Stomach (tissue), 8 donors: ENCODE measurements at regions not wholly inside any gene's neighbourhood (a gene's known extent, or its start where the extent isn't known, plus 50 kb on each side); places are given as distances from the start of the nearest gene placed in this dataset.

Experiments
- DNase-seq, 2 donors: peaks; one replicate each; pipeline versions ENCODE4 v3.0.0 to v3.0.0-alpha.2; 2013 to 2019
- H3K27ac ChIP-seq, 5 donors: fragments of 200-600 bp in 4 of 5; sonication (generic) in 4 of 5; one replicate each; pipeline ENCODE4 v1.5.1; 2013 to 2019; ENCODE audit warnings: mild to moderate bottlenecking in 1 of 5, moderate library complexity in 1 of 5
- H3K27me3 ChIP-seq, 3 donors: fragments of 200-600 bp; sonication (generic); one replicate each; pipeline ENCODE4 v1.5.1; 2017 to 2019; ENCODE audit warnings: mixed run types in 1 of 3
- H3K36me3 ChIP-seq, 4 donors: fragments of 200-600 bp; sonication (generic); 1 replicate in 3 of 4; 2 replicates in 1 of 4; pipeline ENCODE4 v1.5.1; 2016 to 2019
- H3K4me1 ChIP-seq, 4 donors: fragments of 200-600 bp; sonication (generic); one replicate each; pipeline ENCODE4 v1.5.1; 2016 to 2019
- H3K4me3 ChIP-seq, 4 donors: fragments of 200-600 bp; sonication (generic) in 3 of 4; one replicate each; pipeline ENCODE4 v1.5.1; 2016 to 2019; ENCODE audit warnings: mild to moderate bottlenecking in 1 of 4
- H3K9me3 ChIP-seq, 4 donors: fragments of 200-600 bp; sonication (generic); one replicate each; pipeline ENCODE4 v1.5.1; 2016 to 2019
- EP300 ChIP-seq: sonication (generic); formaldehyde crosslinking; IDR thresholded peaks from one replicate; pipeline ENCODE4 v1.6.1; 2017; ENCODE audit warnings: antibody characterized with exemption
- POLR2A ChIP-seq, 4 donors: fragments of 450-650 bp; IDR thresholded peaks; one replicate each; pipeline ENCODE4 v1.6.1; 2016; ENCODE audit warnings: antibody characterized with exemption in 4 of 4, control low read depth in 2 of 4, mild to moderate bottlenecking in 1 of 4, moderate library complexity in 1 of 4
- POLR2AphosphoS5 ChIP-seq, 3 donors: sonication (generic); formaldehyde crosslinking; IDR thresholded peaks; one replicate each; pipeline ENCODE4 v1.6.1; 2016; ENCODE audit warnings: antibody characterized with exemption in 3 of 3
- WGBS, 5 donors: extraction: QIAGEN DNeasy Blood & Tissue Kit in 3 of 5; methylation state at CpG; one replicate each; pipeline versions ENCODE4 v1.1.5 to v1.1.7; 2013 to 2018; 5-methylcytosine and 5-hydroxymethylcytosine counted together
- intact Hi-C: fragments of 100-400 bp; cut with DNase I; formaldehyde crosslinking; loops from one replicate; pipeline ENCODE4 v1.15.1; 2023; ENCODE audit warnings: low total_unique reads
- TF ChIP-seq, protein P1 (sequence below), 7 experiments: fragments of 450-650 bp in 4 of 7; fragments of 200-600 bp in 3 of 7; sonication (generic) in 3 of 7; IDR thresholded peaks; one replicate each; pipeline ENCODE4 v1.5.1; 2016 to 2019; ENCODE audit warnings: antibody characterized with exemption in 7 of 7, control low read depth in 2 of 7, mild to moderate bottlenecking in 1 of 7
- donor health status: healthy with polysubstance abuse.
- donor health status: Bipolar disorder and iron deficiency.
- donor health status: healthy.

DNA sequence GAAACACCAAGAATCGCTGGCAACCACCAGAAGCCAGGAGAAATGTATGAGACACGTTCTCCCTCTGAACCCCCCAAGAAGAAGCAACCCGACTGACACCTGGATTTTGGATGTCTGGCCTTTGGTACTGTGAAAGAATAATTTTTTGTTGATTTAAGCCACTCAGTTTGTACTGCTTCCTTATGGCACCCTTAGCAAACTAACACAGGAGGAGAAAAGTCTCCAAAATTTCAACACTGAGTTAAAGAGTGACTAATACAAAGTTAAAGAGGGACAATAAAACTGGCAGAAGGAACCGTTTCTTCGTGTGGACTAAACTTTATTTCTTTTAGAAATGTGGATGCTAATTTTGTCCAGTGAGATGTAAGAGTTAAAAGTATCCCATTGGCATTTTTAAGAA, 660.9 kb upstream of the LINC00305 start:
- Histone ChIP-seq H3K27ac (no peak overlapping the region), H3K36me3 (no peaks in the 10 kb centered on the region), H3K27me3 (no peaks in the 10 kb centered on the region), H3K9me3 (no peaks in the 10 kb centered on the region), H3K4me1 (no peaks in the 10 kb centered on the region), H3K4me3 (no peak overlapping the region)
- WGBS, 5 donors: 61 to 68% (median 65%) methylated on average over 5 of the region's 5 CpGs
- TF ChIP-seq, protein P1, sequence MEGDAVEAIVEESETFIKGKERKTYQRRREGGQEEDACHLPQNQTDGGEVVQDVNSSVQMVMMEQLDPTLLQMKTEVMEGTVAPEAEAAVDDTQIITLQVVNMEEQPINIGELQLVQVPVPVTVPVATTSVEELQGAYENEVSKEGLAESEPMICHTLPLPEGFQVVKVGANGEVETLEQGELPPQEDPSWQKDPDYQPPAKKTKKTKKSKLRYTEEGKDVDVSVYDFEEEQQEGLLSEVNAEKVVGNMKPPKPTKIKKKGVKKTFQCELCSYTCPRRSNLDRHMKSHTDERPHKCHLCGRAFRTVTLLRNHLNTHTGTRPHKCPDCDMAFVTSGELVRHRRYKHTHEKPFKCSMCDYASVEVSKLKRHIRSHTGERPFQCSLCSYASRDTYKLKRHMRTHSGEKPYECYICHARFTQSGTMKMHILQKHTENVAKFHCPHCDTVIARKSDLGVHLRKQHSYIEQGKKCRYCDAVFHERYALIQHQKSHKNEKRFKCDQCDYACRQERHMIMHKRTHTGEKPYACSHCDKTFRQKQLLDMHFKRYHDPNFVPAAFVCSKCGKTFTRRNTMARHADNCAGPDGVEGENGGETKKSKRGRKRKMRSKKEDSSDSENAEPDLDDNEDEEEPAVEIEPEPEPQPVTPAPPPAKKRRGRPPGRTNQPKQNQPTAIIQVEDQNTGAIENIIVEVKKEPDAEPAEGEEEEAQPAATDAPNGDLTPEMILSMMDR (IDR thresholded peaks at IDR 0.05): no peak
- TF ChIP-seq EP300: no peak
- no peak for TF ChIP-seq POLR2AphosphoS5 (IDR thresholded peaks at IDR 0.05)
- TF ChIP-seq POLR2A (IDR thresholded peaks at IDR 0.05): no peak
- no peak for DNase-seq
- intact Hi-C loops: no loop called here

DNA sequence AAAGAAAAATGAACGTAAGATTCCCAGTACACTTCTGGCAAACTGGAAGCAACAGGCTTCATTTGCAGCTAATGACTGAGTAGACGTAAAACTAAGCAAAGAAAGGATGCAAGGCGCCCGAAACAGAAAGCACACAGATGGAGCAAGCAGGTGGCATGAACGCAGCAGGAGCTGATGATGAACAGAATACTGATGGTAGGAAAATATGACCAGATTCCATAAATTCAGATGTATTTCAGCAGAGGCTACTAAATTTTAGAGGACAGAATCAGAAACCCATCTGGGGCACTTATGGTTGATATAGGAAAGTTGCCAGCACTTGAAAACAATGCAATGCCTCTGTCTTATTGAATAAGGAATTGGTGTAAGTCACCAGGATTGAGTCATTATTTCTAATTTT, 658.7 kb upstream of the LINC00305 start:
- Histone ChIP-seq H3K27ac (no peak overlapping the region), H3K4me3 (no peak overlapping the region), H3K27me3 (no peaks in the 10 kb centered on the region), H3K9me3 (no peaks in the 10 kb centered on the region), H3K36me3 (no peaks in the 10 kb centered on the region), H3K4me1 (no peaks in the 10 kb centered on the region)
- DNase-seq: no peak
- 85 to 91% (median 88%) methylated on average over 5 of the region's 5 CpGs for WGBS, 5 donors
- intact Hi-C loops: no loop called here
- TF ChIP-seq EP300 (no peak), POLR2A (IDR thresholded peaks at IDR 0.05) (no peak), POLR2AphosphoS5 (IDR thresholded peaks at IDR 0.05) (no peak)
- TF ChIP-seq, protein P1 (IDR thresholded peaks at IDR 0.05): no peak

DNA sequence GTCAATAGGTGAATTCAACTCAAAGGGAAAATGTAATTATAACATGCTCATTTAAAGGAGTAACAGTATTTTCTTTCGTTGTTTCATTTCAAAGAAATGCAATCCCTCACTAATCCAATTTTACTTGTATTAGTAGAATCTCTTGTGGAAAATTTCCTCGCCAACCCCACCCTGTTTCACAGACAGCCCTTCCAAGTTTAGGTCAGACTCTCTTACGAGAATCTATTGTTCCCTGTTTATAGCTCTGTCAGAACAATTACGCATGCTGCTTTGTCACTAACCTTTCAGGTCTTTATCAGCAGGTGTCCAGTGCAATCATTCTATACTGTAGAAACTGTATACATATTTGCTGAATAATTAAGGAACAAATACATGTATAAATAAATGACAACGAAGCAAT, 657.8 kb upstream of the LINC00305 start:
- no peak overlapping the region for H3K27ac ChIP-seq
- no peak for DNase-seq
- H3K4me1 ChIP-seq: no peaks in the 10 kb centered on the region
- no peak overlapping the region for H3K4me3 ChIP-seq
- no peaks in the 10 kb centered on the region for H3K27me3 ChIP-seq
- WGBS, 5 donors: 78 to 87% (median 86%) methylated on average over 5 of the region's 5 CpGs
- no peaks in the 10 kb centered on the region for H3K36me3 ChIP-seq
- TF ChIP-seq POLR2A (IDR thresholded peaks at IDR 0.05) (no peak), POLR2AphosphoS5 (IDR thresholded peaks at IDR 0.05) (no peak), EP300 (no peak)
- TF ChIP-seq, protein P1 (IDR thresholded peaks at IDR 0.05): no peak
- H3K9me3 ChIP-seq: no peaks in the 10 kb centered on the region
- intact Hi-C loops: no loop called here

DNA sequence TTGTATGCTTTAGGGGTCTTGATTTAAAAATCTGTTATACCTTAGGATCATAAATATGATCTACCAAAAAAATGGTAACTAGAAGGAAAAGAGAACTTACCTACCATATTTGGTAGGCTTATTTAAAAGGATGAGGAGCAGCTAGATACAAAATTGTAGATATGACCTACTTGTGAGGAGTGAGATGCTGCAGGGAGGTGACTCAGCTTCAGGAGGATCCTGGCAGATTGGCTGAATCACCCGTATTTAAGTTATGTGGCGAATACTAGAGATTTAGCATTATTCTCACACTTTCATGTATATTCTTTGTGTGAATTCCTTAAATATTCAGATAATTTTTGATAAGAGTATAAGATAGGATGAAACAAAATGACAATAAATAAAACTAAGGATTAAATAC, 657.3 kb upstream of the LINC00305 start:
- Histone ChIP-seq H3K4me1 (no peaks in the 10 kb centered on the region), H3K36me3 (no peaks in the 10 kb centered on the region), H3K27ac (no peak overlapping the region), H3K27me3 (no peaks in the 10 kb centered on the region), H3K4me3 (no peak overlapping the region), H3K9me3 (no peaks in the 10 kb centered on the region)
- intact Hi-C loops: no loop called here
- no peak for DNase-seq
- 92 to 94% (median 92%) methylated on average over 2 of the region's 2 CpGs for WGBS, 5 donors
- no peak for TF ChIP-seq EP300
- TF ChIP-seq POLR2A (IDR thresholded peaks at IDR 0.05): no peak
- TF ChIP-seq, protein P1 (IDR thresholded peaks at IDR 0.05): no peak
- no peak for TF ChIP-seq POLR2AphosphoS5 (IDR thresholded peaks at IDR 0.05)
